HG03095 (cell line): ENCODE measurements at regions not wholly inside any gene's neighbourhood (a gene's known extent, or its start where the extent isn't known, plus 50 kb on each side); places are given as distances from the start of the nearest gene placed in this dataset.
"Not testable (repeated sequence)": the region's sequence is repeated elsewhere in the genome, so short reads cannot be mapped to it uniquely, and the experiment has no call there.

Experiments
- ATAC-seq: cut with Tn5 transposase; IDR thresholded peaks from one replicate; pipeline ENCODE4 v1.9.1; 2021; ENCODE audit warnings: moderate library complexity; ENCODE audit not compliant: unreplicated experiment

- ATAC-seq = no peak
Measured at GRCh38 chr17:64773386-64773835, 111.3 kb upstream of the SMURF2 start.

- ATAC-seq = no peak
Measured at GRCh38 chr17:64772845-64773299, 110.8 kb upstream of the SMURF2 start.

- ATAC-seq = no peak
Measured at GRCh38 chr17:64771980-64772844, 110.1 kb upstream of the SMURF2 start.

- no peak for ATAC-seq
Measured at GRCh38 chr17:64769712-64770111, 107.6 kb upstream of the SMURF2 start.

GRCh38 chr17:64767269-64767997 lies 105.3 kb upstream of the SMURF2 start:
- no peak for ATAC-seq

GRCh38 chr17:64765191-64765889 lies 103.2 kb upstream of the SMURF2 start:
- ATAC-seq = no peak

GRCh38 chr17:64750891-64751677 lies 89.0 kb upstream of the SMURF2 start:
- no peak for ATAC-seq

- ATAC-seq = no peak
Measured at GRCh38 chr17:64750478-64750877, 88.4 kb upstream of the SMURF2 start.

- ATAC-seq = no peak
Measured at GRCh38 chr17:64749306-64749705, 87.2 kb upstream of the SMURF2 start.

- ATAC-seq = no peak
Measured at GRCh38 chr17:64747938-64748540, 85.9 kb upstream of the SMURF2 start.

GRCh38 chr17:64742326-64742725 lies 80.2 kb upstream of the SMURF2 start:
- no peak for ATAC-seq

GRCh38 chr17:64741916-64742315 lies 79.8 kb upstream of the SMURF2 start:
- ATAC-seq = not testable (repeated sequence)

GRCh38 chr17:64741038-64741641 lies 79.0 kb upstream of the SMURF2 start:
- ATAC-seq = no peak

GRCh38 chr17:64739316-64740058 lies 77.4 kb upstream of the SMURF2 start:
- ATAC-seq = no peak

- ATAC-seq = no peak
Measured at GRCh38 chr17:64736804-64737492, 74.8 kb upstream of the SMURF2 start.

- ATAC-seq = no peak
Measured at GRCh38 chr17:64732336-64733006, 70.4 kb upstream of the SMURF2 start.

- ATAC-seq = not testable (repeated sequence)
Measured at GRCh38 chr17:64730023-64730422, 67.9 kb upstream of the SMURF2 start.

- ATAC-seq = no peak
Measured at GRCh38 chr17:64729201-64729600, 67.1 kb upstream of the SMURF2 start.
